ENCODE measurements at regions not wholly inside any gene's neighbourhood (a gene's known extent, or its start where the extent isn't known, plus 50 kb on each side); places are given as distances from the start of the nearest gene placed in this dataset.

DNA sequence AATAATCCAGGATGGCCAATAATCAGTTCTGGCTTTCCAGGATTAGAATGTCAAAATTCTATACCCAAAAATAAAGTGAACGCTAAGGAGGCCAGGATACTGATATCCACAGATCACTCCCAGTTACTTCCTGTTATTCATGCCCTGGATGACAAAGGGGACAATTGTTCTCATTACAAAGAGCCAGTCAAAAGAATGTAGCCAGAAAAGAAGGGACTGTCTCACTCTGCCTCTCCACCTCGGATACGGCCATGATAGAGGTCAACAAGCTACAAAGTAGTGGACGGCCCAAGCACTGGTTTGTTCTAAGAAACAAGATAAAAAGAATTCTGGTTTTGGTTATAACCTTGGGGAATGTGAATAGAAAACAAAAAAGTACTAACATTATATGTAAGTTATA, 116.1 kb upstream of the ATF7IP start:
- TF ChIP-seq, protein P1, sequence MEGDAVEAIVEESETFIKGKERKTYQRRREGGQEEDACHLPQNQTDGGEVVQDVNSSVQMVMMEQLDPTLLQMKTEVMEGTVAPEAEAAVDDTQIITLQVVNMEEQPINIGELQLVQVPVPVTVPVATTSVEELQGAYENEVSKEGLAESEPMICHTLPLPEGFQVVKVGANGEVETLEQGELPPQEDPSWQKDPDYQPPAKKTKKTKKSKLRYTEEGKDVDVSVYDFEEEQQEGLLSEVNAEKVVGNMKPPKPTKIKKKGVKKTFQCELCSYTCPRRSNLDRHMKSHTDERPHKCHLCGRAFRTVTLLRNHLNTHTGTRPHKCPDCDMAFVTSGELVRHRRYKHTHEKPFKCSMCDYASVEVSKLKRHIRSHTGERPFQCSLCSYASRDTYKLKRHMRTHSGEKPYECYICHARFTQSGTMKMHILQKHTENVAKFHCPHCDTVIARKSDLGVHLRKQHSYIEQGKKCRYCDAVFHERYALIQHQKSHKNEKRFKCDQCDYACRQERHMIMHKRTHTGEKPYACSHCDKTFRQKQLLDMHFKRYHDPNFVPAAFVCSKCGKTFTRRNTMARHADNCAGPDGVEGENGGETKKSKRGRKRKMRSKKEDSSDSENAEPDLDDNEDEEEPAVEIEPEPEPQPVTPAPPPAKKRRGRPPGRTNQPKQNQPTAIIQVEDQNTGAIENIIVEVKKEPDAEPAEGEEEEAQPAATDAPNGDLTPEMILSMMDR (IDR thresholded peaks at IDR 0.05; ENCODE audit: insufficient read depth, low read depth, low read length) = no peak
- no peak for TF ChIP-seq EZH2 (IDR thresholded peaks at IDR 0.05; ENCODE audit: insufficient read depth, low read length)
